ENCODE measurements at regions not wholly inside any gene's neighbourhood (a gene's known extent, or its start where the extent isn't known, plus 50 kb on each side); places are given as distances from the start of the nearest gene placed in this dataset.

- TF ChIP-seq CTCF (conservative IDR thresholded peaks at IDR 0.05 in 1 of 2, IDR thresholded peaks at IDR 0.05 in 1 of 2; ENCODE audit: extremely low read depth in 1 of 2, insufficient read depth in 1 of 2, low read depth in 1 of 2, low read length in 2 of 2) (no peak), EZH2 (IDR thresholded peaks at IDR 0.05; ENCODE audit: borderline replicate concordance, low read length) (no peak)
Measured at GRCh38 chr2:137870682-137871081, 93.6 kb upstream of the HNMT start.
